ENCODE measurements at regions not wholly inside any gene's neighbourhood (a gene's known extent, or its start where the extent isn't known, plus 50 kb on each side); places are given as distances from the start of the nearest gene placed in this dataset.

DNA sequence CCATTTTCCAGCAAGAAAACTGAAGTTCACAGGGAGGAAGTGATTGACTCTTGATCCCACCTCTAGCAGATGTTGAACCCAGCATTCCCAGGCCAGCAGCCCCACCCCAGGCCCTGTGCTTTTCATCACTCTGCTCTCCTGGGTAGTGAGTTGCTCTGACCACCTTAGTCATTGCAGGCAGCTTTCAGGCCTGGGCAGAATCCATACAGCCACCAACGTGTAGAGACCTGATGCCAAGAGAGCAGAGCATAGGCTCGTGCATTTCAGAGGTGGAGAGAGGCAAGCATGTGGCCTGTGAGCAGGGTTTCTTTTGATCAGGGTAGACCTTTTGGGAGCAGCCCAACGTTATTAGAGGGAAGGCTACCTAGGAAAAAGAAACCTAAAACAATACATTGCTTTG lies 334.6 kb downstream of the PTEN start:
- TF ChIP-seq, protein P1, sequence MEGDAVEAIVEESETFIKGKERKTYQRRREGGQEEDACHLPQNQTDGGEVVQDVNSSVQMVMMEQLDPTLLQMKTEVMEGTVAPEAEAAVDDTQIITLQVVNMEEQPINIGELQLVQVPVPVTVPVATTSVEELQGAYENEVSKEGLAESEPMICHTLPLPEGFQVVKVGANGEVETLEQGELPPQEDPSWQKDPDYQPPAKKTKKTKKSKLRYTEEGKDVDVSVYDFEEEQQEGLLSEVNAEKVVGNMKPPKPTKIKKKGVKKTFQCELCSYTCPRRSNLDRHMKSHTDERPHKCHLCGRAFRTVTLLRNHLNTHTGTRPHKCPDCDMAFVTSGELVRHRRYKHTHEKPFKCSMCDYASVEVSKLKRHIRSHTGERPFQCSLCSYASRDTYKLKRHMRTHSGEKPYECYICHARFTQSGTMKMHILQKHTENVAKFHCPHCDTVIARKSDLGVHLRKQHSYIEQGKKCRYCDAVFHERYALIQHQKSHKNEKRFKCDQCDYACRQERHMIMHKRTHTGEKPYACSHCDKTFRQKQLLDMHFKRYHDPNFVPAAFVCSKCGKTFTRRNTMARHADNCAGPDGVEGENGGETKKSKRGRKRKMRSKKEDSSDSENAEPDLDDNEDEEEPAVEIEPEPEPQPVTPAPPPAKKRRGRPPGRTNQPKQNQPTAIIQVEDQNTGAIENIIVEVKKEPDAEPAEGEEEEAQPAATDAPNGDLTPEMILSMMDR (optimal IDR thresholded peaks at IDR 0.05 in 1 of 3, IDR thresholded peaks at IDR 0.05 in 1 of 3, conservative IDR thresholded peaks at IDR 0.05 in 1 of 3; ENCODE audit: extremely low read depth in 1 of 3, insufficient read depth in 2 of 3, low read length in 3 of 3) = no peak
- no peak for TF ChIP-seq EZH2 (IDR thresholded peaks at IDR 0.05; ENCODE audit: low read length)
